Activated naive CD8-positive, alpha-beta T cell treated with anti-CD3 and anti-CD28 coated beads for 36 hours (primary cell): ENCODE measurements at regions not wholly inside any gene's neighbourhood (a gene's known extent, or its start where the extent isn't known, plus 50 kb on each side); places are given as distances from the start of the nearest gene placed in this dataset.
"Not testable (repeated sequence)": the region's sequence is repeated elsewhere in the genome, so short reads cannot be mapped to it uniquely, and the experiment has no call there.

ENCODE experiments used
- DNase-seq: peaks from one replicate; pipeline ENCODE4 v3.0.0; 2021
- H3K27ac Mint-ChIP-seq: one replicate; pipeline ENCODE4 v1.8.0; 2022; ENCODE audit warnings: mild to moderate bottlenecking, moderate library complexity, mixed read lengths
- H3K27me3 Mint-ChIP-seq: one replicate; pipeline ENCODE4 v1.8.0; 2022; ENCODE audit warnings: mild to moderate bottlenecking, mixed read lengths
- H3K36me3 Mint-ChIP-seq: one replicate; pipeline ENCODE4 v1.8.0; 2021; ENCODE audit warnings: mild to moderate bottlenecking, mixed read lengths
- H3K4me1 Mint-ChIP-seq: one replicate; pipeline ENCODE4 v1.8.0; 2021; ENCODE audit warnings: mixed read lengths
- H3K4me3 Mint-ChIP-seq: one replicate; pipeline ENCODE4 v1.8.0; 2022; ENCODE audit warnings: mild to moderate bottlenecking, moderate library complexity, mixed read lengths
- H3K9me3 Mint-ChIP-seq: one replicate; pipeline ENCODE4 v1.8.0; 2022; ENCODE audit warnings: mixed read lengths

- Mint-ChIP-seq H3K9me3 (peaks cover 8% of the 10 kb centered on the region), H3K36me3 (peaks cover 1% of the 10 kb centered on the region)
Measured at GRCh38 chrX:155745792-155746191, 133.0 kb upstream of the TMLHE start.

GRCh38 chrX:155744534-155744933 is 131.8 kb upstream of the TMLHE start:
- Mint-ChIP-seq H3K36me3 (peaks cover 4% of the 10 kb centered on the region), H3K27ac (no peak overlapping the region), H3K4me3 (no peak overlapping the region), H3K27me3 (no peaks in the 10 kb centered on the region), H3K9me3 (peaks cover 12% of the 10 kb centered on the region), H3K4me1 (no peaks in the 10 kb centered on the region)
- DNase-seq, result no peak

More at GRCh38 chrX:155745792-155746191, 133.0 kb upstream of the TMLHE start:
- Mint-ChIP-seq H3K4me3 (no peak overlapping the region), H3K4me1 (no peaks in the 10 kb centered on the region), H3K27ac (no peak overlapping the region), H3K27me3 (no peaks in the 10 kb centered on the region)
- no peak for DNase-seq

- peaks cover 19% of the 10 kb centered on the region for H3K9me3 Mint-ChIP-seq
- H3K27me3 Mint-ChIP-seq, DNase-seq, H3K27ac Mint-ChIP-seq, H3K36me3 Mint-ChIP-seq, H3K4me3 Mint-ChIP-seq, H3K4me1 Mint-ChIP-seq: not testable (repeated sequence)
Measured at GRCh38 chrX:155728335-155728734, 115.6 kb upstream of the TMLHE start.

GRCh38 chrX:155718972-155719586 is 106.3 kb upstream of the TMLHE start:
- no peak for DNase-seq
- Mint-ChIP-seq H3K36me3 (no peaks in the 10 kb centered on the region), H3K9me3 (peaks cover 13% of the 10 kb centered on the region)

GRCh38 chrX:155715141-155715540 is 102.4 kb upstream of the TMLHE start:
- H3K9me3 Mint-ChIP-seq, result peaks cover 27% of the 10 kb centered on the region
- H3K27me3 Mint-ChIP-seq, result no peaks in the 10 kb centered on the region
- no peak for DNase-seq
- peaks cover 4% of the 10 kb centered on the region for H3K36me3 Mint-ChIP-seq
- H3K27ac Mint-ChIP-seq, result no peak overlapping the region
- no peak overlapping the region for H3K4me3 Mint-ChIP-seq
- H3K4me1 Mint-ChIP-seq, result no peaks in the 10 kb centered on the region

More at GRCh38 chrX:155718972-155719586, 106.3 kb upstream of the TMLHE start:
- Mint-ChIP-seq H3K27ac (no peak overlapping the region), H3K4me3 (no peak overlapping the region), H3K4me1 (no peaks in the 10 kb centered on the region), H3K27me3 (no peaks in the 10 kb centered on the region)

GRCh38 chrX:155695419-155695818 is 82.7 kb upstream of the TMLHE start:
- Mint-ChIP-seq H3K4me3 (no peak overlapping the region), H3K36me3 (no peaks in the 10 kb centered on the region), H3K9me3 (peaks cover 2% of the 10 kb centered on the region), H3K27me3 (no peaks in the 10 kb centered on the region), H3K4me1 (no peaks in the 10 kb centered on the region), H3K27ac (no peak overlapping the region)
- DNase-seq, result no peak

GRCh38 chrX:155694649-155695048 is 81.9 kb upstream of the TMLHE start:
- no peak overlapping the region for H3K27ac Mint-ChIP-seq
- no peak for DNase-seq
- H3K36me3 Mint-ChIP-seq, result no peaks in the 10 kb centered on the region
- H3K9me3 Mint-ChIP-seq, result peaks cover 5% of the 10 kb centered on the region
- H3K4me3 Mint-ChIP-seq, result no peak overlapping the region
- no peaks in the 10 kb centered on the region for H3K4me1 Mint-ChIP-seq
- H3K27me3 Mint-ChIP-seq, result no peaks in the 10 kb centered on the region

- Mint-ChIP-seq H3K27me3 (no peaks in the 10 kb centered on the region), H3K36me3 (no peaks in the 10 kb centered on the region), H3K9me3 (no peaks in the 10 kb centered on the region), H3K4me1 (no peaks in the 10 kb centered on the region), H3K4me3 (no peak overlapping the region), H3K27ac (no peak overlapping the region)
- no peak for DNase-seq
Measured at GRCh38 chrX:155682834-155683233, 70.1 kb upstream of the TMLHE start.

GRCh38 chrX:155679715-155680114 is 67.0 kb upstream of the TMLHE start:
- no peak overlapping the region for H3K27ac Mint-ChIP-seq
- DNase-seq, result no peak

GRCh38 chrX:155673338-155673737 is 60.6 kb upstream of the TMLHE start:
- Mint-ChIP-seq H3K4me1 (no peaks in the 10 kb centered on the region), H3K27me3 (no peaks in the 10 kb centered on the region), H3K27ac (no peak overlapping the region), H3K9me3 (no peaks in the 10 kb centered on the region), H3K36me3 (no peaks in the 10 kb centered on the region), H3K4me3 (no peak overlapping the region)
- DNase-seq, result no peak

More at GRCh38 chrX:155679715-155680114, 67.0 kb upstream of the TMLHE start:
- Mint-ChIP-seq H3K9me3 (no peaks in the 10 kb centered on the region), H3K4me1 (no peaks in the 10 kb centered on the region), H3K36me3 (no peaks in the 10 kb centered on the region), H3K27me3 (no peaks in the 10 kb centered on the region), H3K4me3 (no peak overlapping the region)

- Mint-ChIP-seq H3K27me3 (no peaks in the 10 kb centered on the region), H3K4me3 (no peak overlapping the region), H3K27ac (no peak overlapping the region), H3K9me3 (no peaks in the 10 kb centered on the region), H3K36me3 (peaks cover 2% of the 10 kb centered on the region), H3K4me1 (no peaks in the 10 kb centered on the region)
- DNase-seq, result no peak
Measured at GRCh38 chrX:155666741-155667140, 54.0 kb upstream of the TMLHE start.
